ENCODE measurements at regions not wholly inside any gene's neighbourhood (a gene's known extent, or its start where the extent isn't known, plus 50 kb on each side); places are given as distances from the start of the nearest gene placed in this dataset.

DNA sequence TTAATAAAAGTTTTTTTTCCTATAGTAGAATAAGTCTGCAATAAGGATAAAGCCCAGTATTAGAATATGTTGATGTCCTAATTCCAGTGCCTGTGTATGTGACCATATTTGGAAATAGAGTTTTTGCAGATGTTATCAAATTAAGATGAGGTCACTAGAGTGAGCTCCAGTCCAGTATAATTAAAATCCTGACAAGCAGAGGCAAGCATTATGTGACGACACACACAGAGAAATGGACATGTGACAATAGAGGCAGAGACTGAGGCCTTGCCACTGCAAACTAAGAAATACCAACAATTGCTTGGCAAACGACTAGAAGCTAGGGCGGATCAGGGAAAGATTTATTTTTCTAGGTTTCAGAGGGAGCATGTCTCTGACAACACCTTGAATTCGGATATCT, 216.4 kb upstream of the CYLC2 start:
- TF ChIP-seq, protein P1, sequence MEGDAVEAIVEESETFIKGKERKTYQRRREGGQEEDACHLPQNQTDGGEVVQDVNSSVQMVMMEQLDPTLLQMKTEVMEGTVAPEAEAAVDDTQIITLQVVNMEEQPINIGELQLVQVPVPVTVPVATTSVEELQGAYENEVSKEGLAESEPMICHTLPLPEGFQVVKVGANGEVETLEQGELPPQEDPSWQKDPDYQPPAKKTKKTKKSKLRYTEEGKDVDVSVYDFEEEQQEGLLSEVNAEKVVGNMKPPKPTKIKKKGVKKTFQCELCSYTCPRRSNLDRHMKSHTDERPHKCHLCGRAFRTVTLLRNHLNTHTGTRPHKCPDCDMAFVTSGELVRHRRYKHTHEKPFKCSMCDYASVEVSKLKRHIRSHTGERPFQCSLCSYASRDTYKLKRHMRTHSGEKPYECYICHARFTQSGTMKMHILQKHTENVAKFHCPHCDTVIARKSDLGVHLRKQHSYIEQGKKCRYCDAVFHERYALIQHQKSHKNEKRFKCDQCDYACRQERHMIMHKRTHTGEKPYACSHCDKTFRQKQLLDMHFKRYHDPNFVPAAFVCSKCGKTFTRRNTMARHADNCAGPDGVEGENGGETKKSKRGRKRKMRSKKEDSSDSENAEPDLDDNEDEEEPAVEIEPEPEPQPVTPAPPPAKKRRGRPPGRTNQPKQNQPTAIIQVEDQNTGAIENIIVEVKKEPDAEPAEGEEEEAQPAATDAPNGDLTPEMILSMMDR (IDR thresholded peaks at IDR 0.05 in 4 of 5, conservative IDR thresholded peaks at IDR 0.05 in 1 of 5): no peak
- no peak for TF ChIP-seq POLR2A (IDR thresholded peaks at IDR 0.05)
